ENCODE measurements at regions not wholly inside any gene's neighbourhood (a gene's known extent, or its start where the extent isn't known, plus 50 kb on each side); places are given as distances from the start of the nearest gene placed in this dataset.

DNA sequence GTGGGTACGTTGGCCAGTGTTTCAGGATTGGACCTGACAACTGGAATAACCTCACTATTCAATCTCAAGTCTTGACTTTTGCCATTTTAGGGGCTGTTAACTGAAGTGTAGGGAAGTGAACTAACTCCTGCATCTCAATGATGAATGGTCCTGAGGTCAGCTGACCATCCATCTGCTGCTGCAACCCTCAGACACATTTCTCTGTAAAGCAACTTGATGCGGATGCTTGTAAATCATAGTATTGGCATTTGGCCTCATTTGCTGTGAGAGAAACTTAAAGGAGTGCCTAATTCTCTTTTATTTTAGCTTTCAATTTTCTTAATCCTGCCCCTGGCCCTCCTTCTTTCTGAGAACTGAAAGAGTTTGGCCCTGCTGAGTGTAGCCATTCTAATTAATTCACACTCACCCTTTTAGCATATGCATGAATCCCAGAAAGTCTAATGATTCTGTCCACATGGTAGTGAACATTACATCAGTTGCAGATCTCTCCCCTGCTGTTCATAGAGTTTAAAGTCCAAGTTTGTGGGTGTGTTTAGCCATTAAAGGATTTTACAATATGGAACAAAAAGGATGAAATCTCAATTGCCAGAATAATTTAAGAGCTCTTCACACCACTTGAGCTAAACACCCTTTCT lies 1531.4 kb upstream of the SLC10A2 start:
- TF ChIP-seq, protein P1, sequence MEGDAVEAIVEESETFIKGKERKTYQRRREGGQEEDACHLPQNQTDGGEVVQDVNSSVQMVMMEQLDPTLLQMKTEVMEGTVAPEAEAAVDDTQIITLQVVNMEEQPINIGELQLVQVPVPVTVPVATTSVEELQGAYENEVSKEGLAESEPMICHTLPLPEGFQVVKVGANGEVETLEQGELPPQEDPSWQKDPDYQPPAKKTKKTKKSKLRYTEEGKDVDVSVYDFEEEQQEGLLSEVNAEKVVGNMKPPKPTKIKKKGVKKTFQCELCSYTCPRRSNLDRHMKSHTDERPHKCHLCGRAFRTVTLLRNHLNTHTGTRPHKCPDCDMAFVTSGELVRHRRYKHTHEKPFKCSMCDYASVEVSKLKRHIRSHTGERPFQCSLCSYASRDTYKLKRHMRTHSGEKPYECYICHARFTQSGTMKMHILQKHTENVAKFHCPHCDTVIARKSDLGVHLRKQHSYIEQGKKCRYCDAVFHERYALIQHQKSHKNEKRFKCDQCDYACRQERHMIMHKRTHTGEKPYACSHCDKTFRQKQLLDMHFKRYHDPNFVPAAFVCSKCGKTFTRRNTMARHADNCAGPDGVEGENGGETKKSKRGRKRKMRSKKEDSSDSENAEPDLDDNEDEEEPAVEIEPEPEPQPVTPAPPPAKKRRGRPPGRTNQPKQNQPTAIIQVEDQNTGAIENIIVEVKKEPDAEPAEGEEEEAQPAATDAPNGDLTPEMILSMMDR (IDR thresholded peaks at IDR 0.05; ENCODE audit: low read depth, low read length), result no peak
- TF ChIP-seq POLR2A (IDR thresholded peaks at IDR 0.05; ENCODE audit: extremely low read depth, insufficient read length) (no peak), MYC (IDR thresholded peaks at IDR 0.05; ENCODE audit: low read depth, low read length) (no peak)

Data from NB4 (cell line).